ENCODE measurements at regions not wholly inside any gene's neighbourhood (a gene's known extent, or its start where the extent isn't known, plus 50 kb on each side); places are given as distances from the start of the nearest gene placed in this dataset.

GRCh38 chr7:127527561-127527960 lies 57.8 kb downstream of the GCC1 start:
- TF ChIP-seq CTCF (IDR thresholded peaks at IDR 0.05; ENCODE audit: low read depth, low read length, poor library complexity, severe bottlenecking) (no peak), EZH2phosphoT487 (IDR thresholded peaks at IDR 0.05; ENCODE audit: borderline replicate concordance, low read length) (no peak)
